ENCODE measurements at regions not wholly inside any gene's neighbourhood (a gene's known extent, or its start where the extent isn't known, plus 50 kb on each side); places are given as distances from the start of the nearest gene placed in this dataset.

- H3K18ac ChIP-seq (ENCODE audit: extremely low read depth, low read length) = no peak overlapping the region
- no peaks in the 10 kb centered on the region for H3K79me2 ChIP-seq (ENCODE audit: control insufficient read depth in 1 of 2, insufficient read depth in 2 of 2, low read length in 2 of 2)
- H3K23ac ChIP-seq (ENCODE audit: insufficient read length) = no peak overlapping the region
- H3K4ac ChIP-seq (replicated peaks; ENCODE audit: insufficient read length, low read depth, low read length) = no peak overlapping the region
- no peak overlapping the region for H2BK5ac ChIP-seq (ENCODE audit: low read depth, low read length)
- ChIA-PET POLR2A (ENCODE audit: partially characterized antibody) (no interaction called here), CTCF (ENCODE audit: partially characterized antibody) (interaction anchor here (1.0 kb wide), 1 partner anchor 22 kb away, joined by 4 read pairs; no protein-coding TSS in a partner anchor)
- H4K8ac ChIP-seq (ENCODE audit: extremely low read depth, insufficient read depth, low read length) = no peak overlapping the region
- no peaks in the 10 kb centered on the region for H3K79me1 ChIP-seq (ENCODE audit: low read depth, low read length)
- FAIRE-seq (no peak), DNase-seq (ENCODE audit: low read depth in 1 of 2, low spot score in 2 of 2) (no peak)
- no peaks in the 10 kb centered on the region for H3K36me3 ChIP-seq (ENCODE audit: control insufficient read depth in 2 of 4, insufficient read depth in 4 of 4, low read length in 3 of 4)
- H3K4me3 ChIP-seq (ENCODE audit: extremely low read depth in 1 of 4, insufficient read depth in 2 of 4, low read depth in 3 of 4, low read length in 4 of 4) = no peak overlapping the region
- H2BK20ac ChIP-seq (ENCODE audit: low read length) = no peak overlapping the region
- H3K27ac ChIP-seq (ENCODE audit: low read depth, low read length) = no peak overlapping the region
- H3K9ac ChIP-seq (replicated peaks in 1 of 4; ENCODE audit: extremely low read depth in 1 of 4, low read depth in 3 of 4, low read length in 3 of 4) = no peak overlapping the region; a peak in 1 of 7 replicates
- no peak overlapping the region for H2BK15ac ChIP-seq (ENCODE audit: low read length)
- no peak overlapping the region for H2BK12ac ChIP-seq (ENCODE audit: low read depth, low read length)
- H3K14ac ChIP-seq (ENCODE audit: insufficient read length) = no peak overlapping the region
- H3K23me2 ChIP-seq (ENCODE audit: low read depth, low read length) = no peaks in the 10 kb centered on the region
- H3K4me2 ChIP-seq (ENCODE audit: insufficient read depth in 1 of 2, low read depth in 2 of 2, low read length in 2 of 2) = no peak overlapping the region
- H2AFZ ChIP-seq (ENCODE audit: low read length) = no peak overlapping the region
- H3K9me3 ChIP-seq (ENCODE audit: insufficient read depth in 2 of 2, low read depth in 1 of 2, low read length in 1 of 2) = no peaks in the 10 kb centered on the region
- no peak overlapping the region for H2AK5ac ChIP-seq (ENCODE audit: low read depth, low read length)
- H4K91ac ChIP-seq (replicated peaks; ENCODE audit: insufficient read length, low read length) = no peak overlapping the region
- H3K56ac ChIP-seq (replicated peaks; ENCODE audit: insufficient read length, low read depth, low read length) = no peak overlapping the region
- H4K20me1 ChIP-seq (replicated peaks in 1 of 2; ENCODE audit: control insufficient read depth in 1 of 2, insufficient read depth in 2 of 2, low read length in 2 of 2) = no peaks in the 10 kb centered on the region
- no peaks in the 10 kb centered on the region for H3K27me3 ChIP-seq (replicated peaks in 1 of 4; ENCODE audit: control insufficient read depth in 3 of 4, extremely low read depth in 1 of 4, insufficient read depth in 3 of 4, low read length in 3 of 4)
- no peaks in the 10 kb centered on the region for H3K4me1 ChIP-seq (replicated peaks in 1 of 4; ENCODE audit: control insufficient read depth in 3 of 4, insufficient read depth in 4 of 4, low read length in 3 of 4)
- no peak overlapping the region for H4K5ac ChIP-seq (ENCODE audit: insufficient read length, low read depth, low read length)
- no peak overlapping the region for H2BK120ac ChIP-seq (replicated peaks; ENCODE audit: low read depth, low read length)
- TF ChIP-seq CHD7 (IDR thresholded peaks at IDR 0.05; ENCODE audit: insufficient replicate concordance, low read length) (no peak), RXRA (IDR thresholded peaks at IDR 0.05; ENCODE audit: insufficient read depth, low read depth, low read length) (no peak)
Measured at GRCh38 chr4:12573716-12574115, 910.4 kb downstream of the RAB28 start.
